H9 (cell line): ENCODE measurements at regions not wholly inside any gene's neighbourhood (a gene's known extent, or its start where the extent isn't known, plus 50 kb on each side); places are given as distances from the start of the nearest gene placed in this dataset.

Experiments
- DNase-seq: peaks from one replicate; pipeline ENCODE4 v3.0.0-alpha.2; 2017
- H2AFZ ChIP-seq: one replicate; pipeline ENCODE4 v1.6.1; 2013; ENCODE audit warnings: mild to moderate bottlenecking, low read length, control low read depth, moderate library complexity
- H2AK5ac ChIP-seq: 2 replicates; pipeline ENCODE4 v1.6.1; 2013; ENCODE audit warnings: low read length, control low read depth, mixed read lengths; ENCODE audit not compliant: insufficient read length
- H2BK120ac ChIP-seq: one replicate; pipeline ENCODE4 v1.6.1; 2013; ENCODE audit warnings: low read depth, mild to moderate bottlenecking, low read length, control low read depth, inconsistent platforms; ENCODE audit not compliant: poor library complexity, severe bottlenecking
- H2BK12ac ChIP-seq: 2 replicates; pipeline ENCODE4 v1.6.1; 2013; ENCODE audit warnings: low read length, control low read depth, mixed read lengths, low read depth; ENCODE audit not compliant: insufficient read length
- H2BK15ac ChIP-seq: 2 replicates; pipeline ENCODE4 v1.6.1; 2013; ENCODE audit warnings: low read depth, low read length, control low read depth
- H2BK20ac ChIP-seq: one replicate; pipeline ENCODE4 v1.6.1; 2013; ENCODE audit warnings: low read depth, mild to moderate bottlenecking, low read length, control low read depth, inconsistent platforms; ENCODE audit not compliant: poor library complexity, severe bottlenecking
- H2BK5ac ChIP-seq: 2 replicates; pipeline ENCODE4 v1.6.1; 2013; ENCODE audit warnings: low read length, control low read depth, mixed read lengths; ENCODE audit not compliant: insufficient read length
- H3K14ac ChIP-seq: 2 replicates; pipeline ENCODE4 v1.6.1; 2013; ENCODE audit warnings: low read length, control low read depth; ENCODE audit not compliant: insufficient read depth
- H3K18ac ChIP-seq: 2 replicates; pipeline ENCODE4 v1.6.1; 2013; ENCODE audit warnings: low read depth, mild to moderate bottlenecking, mixed read lengths, low read length, control low read depth; ENCODE audit not compliant: insufficient read length
- H3K23ac ChIP-seq: 2 replicates; pipeline ENCODE4 v1.6.1; 2013; ENCODE audit warnings: low read length, control low read depth, mixed read lengths, low read depth; ENCODE audit not compliant: insufficient read length
- H3K23me2 ChIP-seq: 2 replicates; pipeline ENCODE4 v1.6.1; 2013; ENCODE audit warnings: low read depth, mild to moderate bottlenecking, mixed read lengths, low read length, control low read depth; ENCODE audit not compliant: insufficient read length, poor library complexity, severe bottlenecking
- H3K27ac ChIP-seq: 2 replicates; pipeline ENCODE4 v1.5.1; 2013; ENCODE audit warnings: low read length, control low read depth, mixed read lengths, low read depth; ENCODE audit not compliant: insufficient read length
- H3K27me3 ChIP-seq: 2 replicates; pipeline ENCODE4 v1.6.1; 2013; ENCODE audit warnings: low read length, control low read depth, inconsistent platforms; ENCODE audit not compliant: insufficient read depth
- H3K4ac ChIP-seq: 2 replicates; pipeline ENCODE4 v1.6.1; 2013; ENCODE audit warnings: low read depth, mild to moderate bottlenecking, control low read depth, inconsistent platforms, low read length, moderate library complexity
- H3K4me1 ChIP-seq: 2 replicates; pipeline ENCODE4 v1.6.1; 2013; ENCODE audit warnings: low read length, control low read depth, inconsistent platforms; ENCODE audit not compliant: insufficient read depth
- H3K4me2 ChIP-seq: 2 replicates; pipeline ENCODE4 v1.6.1; 2013; ENCODE audit warnings: low read length, control low read depth, mixed read lengths; ENCODE audit not compliant: insufficient read length, insufficient read depth
- H3K56ac ChIP-seq: 2 replicates; pipeline ENCODE4 v1.6.1; 2013; ENCODE audit warnings: low read depth, mild to moderate bottlenecking, mixed read lengths, low read length, control low read depth; ENCODE audit not compliant: insufficient read length
- H3K79me1 ChIP-seq: 2 replicates; pipeline ENCODE4 v1.6.1; 2013; ENCODE audit warnings: low read depth, mild to moderate bottlenecking, moderate library complexity, low read length, control low read depth, inconsistent platforms; ENCODE audit not compliant: insufficient read depth, poor library complexity, severe bottlenecking
- H3K79me2 ChIP-seq: 2 replicates; pipeline ENCODE4 v1.6.1; 2013; ENCODE audit warnings: low read length, control low read depth, inconsistent platforms; ENCODE audit not compliant: insufficient read depth
- H3K9ac ChIP-seq: 2 replicates; pipeline ENCODE4 v1.6.1; 2013; ENCODE audit warnings: low read length, control low read depth, mixed read lengths; ENCODE audit not compliant: insufficient read length; ENCODE audit errors: extremely low read depth
- H3K9me3 ChIP-seq: one replicate; pipeline ENCODE4 v1.6.1; 2013; ENCODE audit warnings: low read depth, low read length, inconsistent platforms; ENCODE audit not compliant: control insufficient read depth
- H3T11ph ChIP-seq: one replicate; pipeline ENCODE4 v1.6.1; 2013; ENCODE audit warnings: mild to moderate bottlenecking, low read length, control low read depth, inconsistent platforms
- H4K20me1 ChIP-seq: one replicate; pipeline ENCODE4 v1.6.1; 2013; ENCODE audit not compliant: control insufficient read depth, insufficient read length, insufficient read depth
- H4K5ac ChIP-seq: 2 replicates; pipeline ENCODE4 v1.6.1; 2013; ENCODE audit warnings: low read depth, mild to moderate bottlenecking, mixed read lengths, low read length, control low read depth; ENCODE audit not compliant: insufficient read length
- H4K8ac ChIP-seq: replicated peaks from 2 replicates; pipeline ENCODE4 v1.6.1; 2013; ENCODE audit warnings: low read length, control low read depth, mixed read lengths, low read depth; ENCODE audit not compliant: insufficient read length
- H4K91ac ChIP-seq: 2 replicates; pipeline ENCODE4 v1.6.1; 2013; ENCODE audit warnings: low read depth, mild to moderate bottlenecking, moderate library complexity, mixed read lengths, low read length, control low read depth; ENCODE audit not compliant: insufficient read length
- H3K27ac Mint-ChIP-seq, 3 experiments: 2 replicates in 2 of 3; 3 replicates in 1 of 3; pipeline ENCODE4 v1.8.0; 2020 to 2021; ENCODE audit warnings: mixed read lengths in 3 of 3, mild to moderate bottlenecking in 1 of 3, moderate library complexity in 1 of 3
- H3K27me3 Mint-ChIP-seq: 2 replicates; pipeline ENCODE4 v1.8.0; 2021; ENCODE audit warnings: low read depth, mild to moderate bottlenecking, moderate library complexity, mixed read lengths
- H3K36me3 Mint-ChIP-seq, 3 experiments: 2 replicates in 2 of 3; 3 replicates in 1 of 3; pipeline ENCODE4 v1.8.0; 2020 to 2021; ENCODE audit warnings: low read depth in 3 of 3, mixed read lengths in 3 of 3; ENCODE audit not compliant: insufficient read depth in 1 of 3
- H3K4me1 Mint-ChIP-seq, 2 experiments: 2 replicates each; pipeline ENCODE4 v1.8.0; 2020; ENCODE audit warnings: mixed read lengths in 2 of 2
- H3K4me3 Mint-ChIP-seq, 2 experiments: 2 replicates in 1 of 2; 3 replicates in 1 of 2; pipeline ENCODE4 v1.8.0; 2020 to 2021; ENCODE audit warnings: mild to moderate bottlenecking in 2 of 2, mixed read lengths in 2 of 2, moderate library complexity in 1 of 2
- H3K9me3 Mint-ChIP-seq, 2 experiments: 2 replicates in 1 of 2; 3 replicates in 1 of 2; pipeline ENCODE4 v1.8.0; 2020; ENCODE audit warnings: mild to moderate bottlenecking in 2 of 2, mixed read lengths in 2 of 2, moderate library complexity in 1 of 2
- CTCF ChIP-seq: fragments of 200-600 bp; sonication (generic); conservative IDR thresholded peaks from 3 replicates; pipeline ENCODE4 v1.8.0; 2021; ENCODE audit warnings: antibody characterized with exemption, mild to moderate bottlenecking
- WGBS: extraction: QIAGEN DNeasy Blood & Tissue Kit; methylation state at CpG from one replicate; pipeline ENCODE4 v1.1.7; 2013; ENCODE audit warnings: missing lambda C conversion rate, low lambda C conversion rate, mixed read lengths; ENCODE audit not compliant: insufficient read length; ENCODE audit errors: extremely low coverage; 5-methylcytosine and 5-hydroxymethylcytosine counted together

DNA sequence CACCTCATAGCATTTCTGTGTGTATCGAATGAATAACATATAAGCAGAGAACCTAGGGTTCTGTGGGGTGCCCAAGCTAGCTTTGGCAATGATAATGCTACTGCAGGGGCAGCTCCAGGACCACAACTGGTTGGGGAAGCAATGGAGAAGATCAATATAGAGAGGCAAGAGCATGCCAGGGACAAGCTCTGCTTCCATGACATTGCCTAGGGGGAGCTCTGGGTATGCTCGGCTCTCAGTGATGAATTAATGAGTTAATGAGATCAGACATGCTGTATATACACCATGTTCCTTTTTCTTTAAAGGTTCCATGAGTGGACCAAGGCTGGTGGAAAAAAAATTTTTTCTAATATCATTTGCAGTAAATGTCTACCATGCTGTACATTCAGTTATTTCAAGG lies 618.4 kb downstream of the BCL11A start:
- no CpG with 5 or more reads among the region's 2 CpGs for WGBS
- no peak overlapping the region for H2BK12ac ChIP-seq
- no peak overlapping the region for H3K4ac ChIP-seq
- no peaks in the 10 kb centered on the region for H4K20me1 ChIP-seq
- Mint-ChIP-seq H3K4me3 (no peak overlapping the region), H3K4me1 (peaks cover 8 to 9% of the 10 kb centered on the region in 2 experiments), H3K27me3 (no peaks in the 10 kb centered on the region), H3K27ac (no peak overlapping the region), H3K36me3 (no peaks in the 10 kb centered on the region), H3K9me3 (no peaks in the 10 kb centered on the region)
- H3K9me3 ChIP-seq = no peaks in the 10 kb centered on the region
- H2BK120ac ChIP-seq = no peak overlapping the region
- H4K91ac ChIP-seq = no peak overlapping the region
- H2AK5ac ChIP-seq = no peak overlapping the region
- H3K14ac ChIP-seq = no peak overlapping the region
- no peak overlapping the region for H2BK5ac ChIP-seq
- H3K4me2 ChIP-seq = no peak overlapping the region
- H4K8ac ChIP-seq = no peak overlapping the region
- no peak overlapping the region for H2AFZ ChIP-seq
- H3K56ac ChIP-seq = no peak overlapping the region
- TF ChIP-seq CTCF = peak; percentile 41; the same call in 2 of the 3 replicates
- no peak overlapping the region for H2BK15ac ChIP-seq
- no peaks in the 10 kb centered on the region for H3K79me1 ChIP-seq
- no peak overlapping the region for H3T11ph ChIP-seq
- no peak overlapping the region for H4K5ac ChIP-seq
- H2BK20ac ChIP-seq = no peak overlapping the region
- no peak overlapping the region for H3K27ac ChIP-seq
- H3K27me3 ChIP-seq = no peaks in the 10 kb centered on the region
- no peak overlapping the region for H3K9ac ChIP-seq
- no peak for DNase-seq
- no peaks in the 10 kb centered on the region; the same call in 1 of the 2 replicates for H3K4me1 ChIP-seq
- no peaks in the 10 kb centered on the region for H3K79me2 ChIP-seq
- H3K23me2 ChIP-seq = no peaks in the 10 kb centered on the region
- no peak overlapping the region for H3K23ac ChIP-seq
- no peak overlapping the region for H3K18ac ChIP-seq
